ENCODE measurements at regions not wholly inside any gene's neighbourhood (a gene's known extent, or its start where the extent isn't known, plus 50 kb on each side); places are given as distances from the start of the nearest gene placed in this dataset.

GRCh38 chr11:27266125-27266524 is 96.9 kb downstream of the CCDC34 start:
- TF ChIP-seq, protein P1, sequence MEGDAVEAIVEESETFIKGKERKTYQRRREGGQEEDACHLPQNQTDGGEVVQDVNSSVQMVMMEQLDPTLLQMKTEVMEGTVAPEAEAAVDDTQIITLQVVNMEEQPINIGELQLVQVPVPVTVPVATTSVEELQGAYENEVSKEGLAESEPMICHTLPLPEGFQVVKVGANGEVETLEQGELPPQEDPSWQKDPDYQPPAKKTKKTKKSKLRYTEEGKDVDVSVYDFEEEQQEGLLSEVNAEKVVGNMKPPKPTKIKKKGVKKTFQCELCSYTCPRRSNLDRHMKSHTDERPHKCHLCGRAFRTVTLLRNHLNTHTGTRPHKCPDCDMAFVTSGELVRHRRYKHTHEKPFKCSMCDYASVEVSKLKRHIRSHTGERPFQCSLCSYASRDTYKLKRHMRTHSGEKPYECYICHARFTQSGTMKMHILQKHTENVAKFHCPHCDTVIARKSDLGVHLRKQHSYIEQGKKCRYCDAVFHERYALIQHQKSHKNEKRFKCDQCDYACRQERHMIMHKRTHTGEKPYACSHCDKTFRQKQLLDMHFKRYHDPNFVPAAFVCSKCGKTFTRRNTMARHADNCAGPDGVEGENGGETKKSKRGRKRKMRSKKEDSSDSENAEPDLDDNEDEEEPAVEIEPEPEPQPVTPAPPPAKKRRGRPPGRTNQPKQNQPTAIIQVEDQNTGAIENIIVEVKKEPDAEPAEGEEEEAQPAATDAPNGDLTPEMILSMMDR (tag by site-specific recombination; IDR thresholded peaks at IDR 0.05): no peak
- TF ChIP-seq ZNF138 (tag by site-specific recombination; IDR thresholded peaks at IDR 0.05; ENCODE audit: borderline replicate concordance): no peak
- no peak for TF ChIP-seq HIC1 (tag by site-specific recombination; IDR thresholded peaks at IDR 0.05)
- TF ChIP-seq ZBTB20 (tag by site-specific recombination; IDR thresholded peaks at IDR 0.05): no peak
- TF ChIP-seq ZNF654 (tag by site-specific recombination; IDR thresholded peaks at IDR 0.05; ENCODE audit: low read depth): no peak
- TF ChIP-seq ZNF121 (tag by site-specific recombination; IDR thresholded peaks at IDR 0.05): no peak
- TF ChIP-seq, protein P2, sequence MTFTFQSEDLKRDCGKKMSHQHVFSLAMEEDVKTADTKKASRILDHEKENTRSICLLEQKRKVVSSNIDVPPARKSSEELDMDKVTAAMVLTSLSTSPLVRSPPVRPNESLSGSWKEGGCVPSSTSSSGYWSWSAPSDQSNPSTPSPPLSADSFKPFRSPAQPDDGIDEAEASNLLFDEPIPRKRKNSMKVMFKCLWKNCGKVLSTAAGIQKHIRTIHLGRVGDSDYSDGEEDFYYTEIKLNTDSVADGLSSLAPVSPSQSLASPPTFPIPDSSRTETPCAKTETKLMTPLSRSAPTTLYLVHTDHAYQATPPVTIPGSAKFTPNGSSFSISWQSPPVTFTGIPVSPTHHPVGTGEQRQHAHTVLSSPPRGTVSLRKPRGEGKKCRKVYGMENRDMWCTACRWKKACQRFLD (tag by site-specific recombination; IDR thresholded peaks at IDR 0.05): no peak
- TF ChIP-seq, protein P3, sequence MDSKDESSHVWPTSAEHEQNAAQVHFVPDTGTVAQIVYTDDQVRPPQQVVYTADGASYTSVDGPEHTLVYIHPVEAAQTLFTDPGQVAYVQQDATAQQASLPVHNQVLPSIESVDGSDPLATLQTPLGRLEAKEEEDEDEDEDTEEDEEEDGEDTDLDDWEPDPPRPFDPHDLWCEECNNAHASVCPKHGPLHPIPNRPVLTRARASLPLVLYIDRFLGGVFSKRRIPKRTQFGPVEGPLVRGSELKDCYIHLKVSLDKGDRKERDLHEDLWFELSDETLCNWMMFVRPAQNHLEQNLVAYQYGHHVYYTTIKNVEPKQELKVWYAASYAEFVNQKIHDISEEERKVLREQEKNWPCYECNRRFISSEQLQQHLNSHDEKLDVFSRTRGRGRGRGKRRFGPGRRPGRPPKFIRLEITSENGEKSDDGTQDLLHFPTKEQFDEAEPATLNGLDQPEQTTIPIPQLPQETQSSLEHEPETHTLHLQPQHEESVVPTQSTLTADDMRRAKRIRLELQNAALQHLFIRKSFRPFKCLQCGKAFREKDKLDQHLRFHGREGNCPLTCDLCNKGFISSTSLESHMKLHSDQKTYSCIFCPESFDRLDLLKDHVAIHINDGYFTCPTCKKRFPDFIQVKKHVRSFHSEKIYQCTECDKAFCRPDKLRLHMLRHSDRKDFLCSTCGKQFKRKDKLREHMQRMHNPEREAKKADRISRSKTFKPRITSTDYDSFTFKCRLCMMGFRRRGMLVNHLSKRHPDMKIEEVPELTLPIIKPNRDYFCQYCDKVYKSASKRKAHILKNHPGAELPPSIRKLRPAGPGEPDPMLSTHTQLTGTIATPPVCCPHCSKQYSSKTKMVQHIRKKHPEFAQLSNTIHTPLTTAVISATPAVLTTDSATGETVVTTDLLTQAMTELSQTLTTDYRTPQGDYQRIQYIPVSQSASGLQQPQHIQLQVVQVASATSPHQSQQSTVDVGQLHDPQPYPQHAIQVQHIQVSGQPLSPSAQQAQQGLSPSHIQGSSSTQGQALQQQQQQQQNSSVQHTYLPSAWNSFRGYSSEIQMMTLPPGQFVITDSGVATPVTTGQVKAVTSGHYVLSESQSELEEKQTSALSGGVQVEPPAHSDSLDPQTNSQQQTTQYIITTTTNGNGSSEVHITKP (tag by site-specific recombination; IDR thresholded peaks at IDR 0.05): no peak
- no peak for TF ChIP-seq ZNF629 (tag by site-specific recombination; IDR thresholded peaks at IDR 0.05)
- TF ChIP-seq, protein P4, sequence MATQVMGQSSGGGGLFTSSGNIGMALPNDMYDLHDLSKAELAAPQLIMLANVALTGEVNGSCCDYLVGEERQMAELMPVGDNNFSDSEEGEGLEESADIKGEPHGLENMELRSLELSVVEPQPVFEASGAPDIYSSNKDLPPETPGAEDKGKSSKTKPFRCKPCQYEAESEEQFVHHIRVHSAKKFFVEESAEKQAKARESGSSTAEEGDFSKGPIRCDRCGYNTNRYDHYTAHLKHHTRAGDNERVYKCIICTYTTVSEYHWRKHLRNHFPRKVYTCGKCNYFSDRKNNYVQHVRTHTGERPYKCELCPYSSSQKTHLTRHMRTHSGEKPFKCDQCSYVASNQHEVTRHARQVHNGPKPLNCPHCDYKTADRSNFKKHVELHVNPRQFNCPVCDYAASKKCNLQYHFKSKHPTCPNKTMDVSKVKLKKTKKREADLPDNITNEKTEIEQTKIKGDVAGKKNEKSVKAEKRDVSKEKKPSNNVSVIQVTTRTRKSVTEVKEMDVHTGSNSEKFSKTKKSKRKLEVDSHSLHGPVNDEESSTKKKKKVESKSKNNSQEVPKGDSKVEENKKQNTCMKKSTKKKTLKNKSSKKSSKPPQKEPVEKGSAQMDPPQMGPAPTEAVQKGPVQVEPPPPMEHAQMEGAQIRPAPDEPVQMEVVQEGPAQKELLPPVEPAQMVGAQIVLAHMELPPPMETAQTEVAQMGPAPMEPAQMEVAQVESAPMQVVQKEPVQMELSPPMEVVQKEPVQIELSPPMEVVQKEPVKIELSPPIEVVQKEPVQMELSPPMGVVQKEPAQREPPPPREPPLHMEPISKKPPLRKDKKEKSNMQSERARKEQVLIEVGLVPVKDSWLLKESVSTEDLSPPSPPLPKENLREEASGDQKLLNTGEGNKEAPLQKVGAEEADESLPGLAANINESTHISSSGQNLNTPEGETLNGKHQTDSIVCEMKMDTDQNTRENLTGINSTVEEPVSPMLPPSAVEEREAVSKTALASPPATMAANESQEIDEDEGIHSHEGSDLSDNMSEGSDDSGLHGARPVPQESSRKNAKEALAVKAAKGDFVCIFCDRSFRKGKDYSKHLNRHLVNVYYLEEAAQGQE (tag by site-specific recombination; IDR thresholded peaks at IDR 0.05): no peak
